AG04449 (cell line): ENCODE measurements at regions not wholly inside any gene's neighbourhood (a gene's known extent, or its start where the extent isn't known, plus 50 kb on each side); places are given as distances from the start of the nearest gene placed in this dataset.
"Not testable (repeated sequence)": the region's sequence is repeated elsewhere in the genome, so short reads cannot be mapped to it uniquely, and the experiment has no call there.

ENCODE experiments used
- CTCF ChIA-PET: fragments of 350-600 bp; formaldehyde crosslinking; extraction: SDS; loops from one replicate; lab custom pipeline; 2021; ENCODE audit warnings: antibody characterized with exemption; lab: Yijun Ruan, JAX
- POLR2A ChIA-PET: fragments of 400-600, 350-600 bp; formaldehyde crosslinking; extraction: SDS; loops from one replicate; lab custom pipeline; 2020; ENCODE audit warnings: antibody characterized with exemption, inconsistent platforms; lab: Yijun Ruan, JAX
- DNase-seq: peaks from one replicate; pipeline ENCODE4 v3.0.0-alpha.2; 2010; ENCODE audit warnings: low read depth, low spot score
- H3K4me3 ChIP-seq: 2 replicates; pipeline ENCODE4 v1.5.1; 2011; ENCODE audit warnings: low read depth, mild to moderate bottlenecking, control low read depth, low read length
- TF ChIP-seq, protein P1 (sequence below): IDR thresholded peaks from one replicate; pipeline ENCODE4 v1.5.1; 2011; ENCODE audit warnings: mild to moderate bottlenecking, moderate library complexity, low read length, control low read depth, inconsistent platforms; ENCODE audit not compliant: insufficient read depth; ENCODE audit errors: missing control alignments

DNA sequence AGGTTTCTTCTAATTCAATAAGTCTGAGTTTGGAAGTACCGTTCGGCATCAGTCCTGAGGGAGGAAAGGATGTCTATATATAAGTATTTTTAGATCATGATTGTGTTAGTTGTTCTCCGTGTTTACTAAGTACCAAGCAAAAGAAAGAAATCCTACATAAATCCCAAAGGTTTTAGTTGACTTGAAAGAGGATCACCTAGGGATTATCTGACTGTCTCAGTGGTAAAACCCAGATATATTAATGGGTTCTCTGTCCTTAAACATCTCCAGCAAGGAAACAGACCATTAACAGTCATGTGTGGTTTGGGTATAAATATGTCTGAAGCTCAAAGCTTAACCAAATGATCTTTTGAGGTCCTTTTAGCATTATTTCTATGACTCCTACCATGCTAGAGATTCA is 207.1 kb upstream of the RASGEF1B start:
- DNase-seq: no peak
- H3K4me3 ChIP-seq: no peak overlapping the region
- ChIA-PET POLR2A (no interaction called here), CTCF (interaction anchor here (1.0 kb wide), 1 partner anchor 9 kb away, joined by 3 read pairs; no protein-coding TSS in a partner anchor)
- TF ChIP-seq, protein P1, sequence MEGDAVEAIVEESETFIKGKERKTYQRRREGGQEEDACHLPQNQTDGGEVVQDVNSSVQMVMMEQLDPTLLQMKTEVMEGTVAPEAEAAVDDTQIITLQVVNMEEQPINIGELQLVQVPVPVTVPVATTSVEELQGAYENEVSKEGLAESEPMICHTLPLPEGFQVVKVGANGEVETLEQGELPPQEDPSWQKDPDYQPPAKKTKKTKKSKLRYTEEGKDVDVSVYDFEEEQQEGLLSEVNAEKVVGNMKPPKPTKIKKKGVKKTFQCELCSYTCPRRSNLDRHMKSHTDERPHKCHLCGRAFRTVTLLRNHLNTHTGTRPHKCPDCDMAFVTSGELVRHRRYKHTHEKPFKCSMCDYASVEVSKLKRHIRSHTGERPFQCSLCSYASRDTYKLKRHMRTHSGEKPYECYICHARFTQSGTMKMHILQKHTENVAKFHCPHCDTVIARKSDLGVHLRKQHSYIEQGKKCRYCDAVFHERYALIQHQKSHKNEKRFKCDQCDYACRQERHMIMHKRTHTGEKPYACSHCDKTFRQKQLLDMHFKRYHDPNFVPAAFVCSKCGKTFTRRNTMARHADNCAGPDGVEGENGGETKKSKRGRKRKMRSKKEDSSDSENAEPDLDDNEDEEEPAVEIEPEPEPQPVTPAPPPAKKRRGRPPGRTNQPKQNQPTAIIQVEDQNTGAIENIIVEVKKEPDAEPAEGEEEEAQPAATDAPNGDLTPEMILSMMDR: no peak

DNA sequence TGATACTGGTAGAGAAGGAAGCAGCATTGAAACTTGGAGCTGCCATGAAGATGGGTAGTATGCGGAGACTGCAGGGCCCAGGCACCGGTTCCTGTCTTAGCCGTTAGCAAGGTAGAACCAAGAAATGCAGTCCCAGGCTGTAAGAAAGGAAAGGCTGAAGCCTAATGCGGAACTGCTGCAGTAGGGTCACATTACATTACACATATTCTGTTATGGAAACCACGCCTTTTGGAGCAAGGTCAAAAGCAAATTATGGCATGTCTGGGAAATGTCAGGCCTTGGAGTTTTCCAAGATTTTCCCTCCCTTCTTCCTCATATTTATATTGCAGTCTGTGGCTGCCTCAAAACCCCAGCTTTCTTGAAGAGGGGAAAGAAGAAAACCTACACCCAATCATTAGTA is 204.8 kb upstream of the RASGEF1B start:
- TF ChIP-seq, protein P1: no peak
- H3K4me3 ChIP-seq: no peak overlapping the region
- ChIA-PET CTCF (no interaction called here), POLR2A (no interaction called here)
- no peak for DNase-seq

DNA sequence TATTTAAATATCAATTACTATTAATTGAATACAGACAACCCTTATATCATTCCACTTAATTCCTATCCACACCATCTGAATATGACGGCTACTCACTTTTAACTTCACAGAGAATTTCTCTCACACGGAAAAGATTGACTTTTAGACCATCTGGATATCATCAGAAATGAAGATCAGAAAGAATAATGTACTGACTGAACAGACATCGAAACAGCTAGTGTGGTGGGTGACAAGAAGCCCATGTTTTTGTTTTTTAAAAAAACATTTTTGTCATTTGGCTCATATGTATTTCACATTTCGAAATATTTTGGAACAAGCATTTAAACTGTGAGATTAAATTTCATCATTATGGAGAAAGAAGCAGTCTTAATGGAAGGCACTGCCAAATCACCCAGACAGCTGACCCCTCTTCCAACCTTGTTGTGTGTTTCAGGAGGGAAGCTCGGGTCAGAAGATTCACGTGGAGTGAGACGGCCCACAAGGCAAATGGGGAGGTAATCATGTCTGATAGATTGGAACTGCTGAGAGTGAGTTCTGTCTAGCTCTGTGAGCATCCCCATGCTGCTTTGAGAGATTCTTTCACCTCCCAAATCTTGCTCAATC is 204.2 kb upstream of the RASGEF1B start:
- DNase-seq: no peak
- TF ChIP-seq, protein P1: no peak
- H3K4me3 ChIP-seq: no peak overlapping the region
- ChIA-PET CTCF (no interaction called here), POLR2A (no interaction called here)

DNA sequence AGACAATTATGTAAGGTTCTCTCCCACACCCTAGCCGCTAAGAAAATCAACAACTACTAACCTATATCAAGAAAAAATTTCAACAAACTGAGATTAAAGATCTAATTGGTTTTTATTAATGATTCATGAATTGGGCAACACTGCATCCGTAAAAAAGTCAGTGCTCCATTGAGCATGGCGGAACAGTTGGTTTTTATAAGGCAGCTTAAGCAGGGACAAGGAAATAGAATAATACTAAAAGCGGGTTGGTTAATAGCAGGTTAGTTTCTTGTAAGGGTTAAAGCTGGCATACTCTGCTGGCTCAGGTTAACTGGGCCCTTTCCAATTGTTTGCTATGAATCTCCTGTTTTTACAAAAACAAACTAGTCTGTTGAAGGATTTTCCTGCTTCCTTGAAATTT is 202.3 kb upstream of the RASGEF1B start:
- no peak overlapping the region for H3K4me3 ChIP-seq
- TF ChIP-seq, protein P1: no peak
- POLR2A ChIA-PET: no interaction called here
- CTCF ChIA-PET: no interaction called here
- DNase-seq: no peak

DNA sequence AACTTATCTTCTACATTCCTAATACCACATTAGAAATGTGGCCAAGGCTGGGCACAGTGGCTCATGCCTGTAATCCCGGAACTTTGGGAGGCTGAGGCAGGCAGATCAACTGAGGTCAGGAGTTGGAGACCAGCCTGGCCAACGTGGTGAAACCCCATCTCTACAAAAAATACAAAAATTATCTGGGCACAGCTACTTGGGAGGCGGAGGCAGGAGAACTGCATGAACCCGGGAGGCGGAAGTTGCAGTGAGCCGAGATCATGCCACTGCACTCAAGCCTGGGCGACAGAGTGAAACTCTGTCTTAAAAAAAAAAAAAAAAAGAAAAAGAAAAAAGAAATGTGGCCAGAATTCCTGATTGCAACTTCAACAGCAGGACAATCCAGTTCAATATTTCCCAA is 196.6 kb upstream of the RASGEF1B start:
- H3K4me3 ChIP-seq, CTCF ChIA-PET, POLR2A ChIA-PET, DNase-seq: not testable (repeated sequence)

DNA sequence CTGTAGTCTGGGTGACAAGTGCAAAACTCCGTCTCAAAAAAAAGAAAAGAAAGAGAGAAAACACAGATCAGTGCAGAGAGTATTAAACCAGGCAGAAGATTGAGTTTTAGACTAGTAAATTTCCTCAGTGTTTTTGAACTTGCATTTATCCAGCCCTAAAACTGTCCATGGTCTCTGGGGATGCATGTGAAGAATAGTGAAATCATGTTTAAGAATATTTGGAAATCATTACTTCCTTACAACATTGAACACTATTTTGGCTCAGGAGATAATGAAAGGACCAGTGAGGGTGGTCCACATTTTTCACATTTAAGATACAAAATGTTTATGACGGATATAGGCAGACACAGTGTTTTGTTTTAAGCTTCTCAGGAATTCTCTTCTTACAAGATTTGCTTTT is 195.8 kb upstream of the RASGEF1B start:
- TF ChIP-seq, protein P1: no peak
- DNase-seq: no peak
- H3K4me3 ChIP-seq: no peak overlapping the region
- ChIA-PET POLR2A (no interaction called here), CTCF (no interaction called here)

DNA sequence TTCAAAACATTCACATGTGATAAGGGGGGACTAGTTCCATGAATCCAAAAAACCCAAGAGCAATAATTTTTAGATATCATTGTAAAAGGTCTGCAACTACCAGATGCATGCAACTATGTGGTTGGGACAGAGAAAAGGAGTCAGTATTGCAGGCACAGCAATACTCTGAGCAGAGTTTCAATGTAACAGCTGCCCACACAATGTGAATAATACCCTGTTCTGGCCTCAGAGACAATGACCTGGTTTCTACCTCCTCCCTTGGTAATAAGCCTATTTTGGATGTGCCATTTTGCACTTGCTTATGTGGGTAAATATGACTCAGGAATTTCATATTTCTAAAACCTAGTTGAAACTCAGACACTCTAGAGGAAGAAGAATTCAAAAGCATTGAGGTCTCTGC is 194.8 kb upstream of the RASGEF1B start:
- DNase-seq: no peak
- TF ChIP-seq, protein P1: no peak
- CTCF ChIA-PET: no interaction called here
- no peak overlapping the region for H3K4me3 ChIP-seq
- POLR2A ChIA-PET: no interaction called here
